DND-41 (cell line): ENCODE measurements at regions not wholly inside any gene's neighbourhood (a gene's known extent, or its start where the extent isn't known, plus 50 kb on each side); places are given as distances from the start of the nearest gene placed in this dataset.

Experiments
- ATAC-seq: fragments of 200-7000 bp; cut with Tn5 transposase; 3 replicates; pipeline ENCODE4 v1.9.1; 2021; ENCODE audit warnings: low read depth; ENCODE audit not compliant: insufficient read depth
- DNase-seq: peaks from one replicate; pipeline ENCODE4 v3.0.0-alpha.2; 2020
- H2AFZ ChIP-seq: 2 replicates; pipeline ENCODE4 v1.6.0; 2012; ENCODE audit warnings: low read depth, low read length
- H3K27ac ChIP-seq: 2 replicates; pipeline ENCODE4 v1.5.1; 2012; ENCODE audit warnings: low read length, inconsistent platforms
- H3K27me3 ChIP-seq: fragments of 200-600 bp; sonication (generic); 2 replicates; pipeline ENCODE4 v1.6.0; 2012; ENCODE audit warnings: low read length, mild to moderate bottlenecking, inconsistent platforms; ENCODE audit not compliant: insufficient read depth, poor library complexity
- H3K36me3 ChIP-seq: 2 replicates; pipeline ENCODE4 v1.5.1; 2012; ENCODE audit warnings: low read length, inconsistent platforms; ENCODE audit not compliant: insufficient read depth
- H3K4me1 ChIP-seq: 2 replicates; pipeline ENCODE4 v1.5.1; 2012; ENCODE audit warnings: mild to moderate bottlenecking, low read length; ENCODE audit not compliant: insufficient read depth
- H3K4me2 ChIP-seq: 2 replicates; pipeline ENCODE4 v1.6.0; 2012; ENCODE audit warnings: mild to moderate bottlenecking, moderate library complexity, low read length, inconsistent platforms; ENCODE audit not compliant: insufficient read depth
- H3K4me3 ChIP-seq, 2 experiments: fragments of 200-600 bp in 1 of 2; shearing (Covaris generic) in 1 of 2; 2 replicates each; pipeline ENCODE4 v1.5.1; 2012 to 2016; ENCODE audit warnings: inconsistent platforms in 2 of 2, low read length in 2 of 2, mild to moderate bottlenecking in 2 of 2, low read depth in 1 of 2, moderate library complexity in 1 of 2
- H3K79me2 ChIP-seq: 2 replicates; pipeline ENCODE4 v1.6.0; 2012; ENCODE audit warnings: low read length, inconsistent platforms; ENCODE audit not compliant: insufficient read depth
- H3K9ac ChIP-seq: 2 replicates; pipeline ENCODE4 v1.6.0; 2012; ENCODE audit warnings: low read depth, mild to moderate bottlenecking, inconsistent platforms, low read length, moderate library complexity
- H3K9me3 ChIP-seq: 2 replicates; pipeline ENCODE4 v1.5.1; 2012; ENCODE audit warnings: low read length, moderate library complexity, mild to moderate bottlenecking, inconsistent platforms; ENCODE audit not compliant: insufficient read depth, severe bottlenecking
- H4K20me1 ChIP-seq: 2 replicates; pipeline ENCODE4 v1.6.0; 2012; ENCODE audit warnings: low read length; ENCODE audit not compliant: insufficient read depth
- EZH2 ChIP-seq: IDR thresholded peaks from 3 replicates; pipeline ENCODE4 v1.6.1; 2012; ENCODE audit warnings: borderline replicate concordance, low read depth, mild to moderate bottlenecking, moderate library complexity, low read length, inconsistent platforms; ENCODE audit not compliant: severe bottlenecking
- TF ChIP-seq, protein P1 (sequence below): IDR thresholded peaks from 2 replicates; pipeline ENCODE4 v1.5.1; 2012; ENCODE audit warnings: borderline replicate concordance, low read length, moderate library complexity, mild to moderate bottlenecking; ENCODE audit not compliant: poor library complexity, severe bottlenecking; ENCODE audit errors: extremely low read depth

DNA sequence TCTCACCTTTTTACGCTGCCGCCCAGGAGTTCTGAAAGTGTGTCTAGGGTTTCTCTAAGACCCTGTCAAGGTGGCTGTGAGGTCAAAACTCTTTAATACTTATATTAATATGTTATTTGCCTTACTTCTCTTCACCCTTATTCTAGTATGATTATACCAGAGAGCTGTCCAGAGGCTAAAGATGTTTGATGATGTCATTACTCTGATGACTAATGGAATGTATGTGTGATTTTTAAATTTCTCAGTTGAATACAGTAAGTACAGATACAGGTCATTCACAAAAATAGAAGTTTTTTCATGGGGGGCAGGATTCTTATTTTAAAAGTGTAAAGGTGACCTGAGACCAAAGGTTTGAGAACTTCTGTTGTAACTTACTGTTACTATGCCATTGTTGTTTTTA, 150.6 kb upstream of the FOXP2 start:
- no peak overlapping the region for H3K4me3 ChIP-seq
- H3K27me3 ChIP-seq = no peaks in the 10 kb centered on the region
- no peaks in the 10 kb centered on the region for H4K20me1 ChIP-seq
- no peak for DNase-seq
- H3K4me1 ChIP-seq = no peaks in the 10 kb centered on the region
- no peak overlapping the region for H2AFZ ChIP-seq
- ATAC-seq = no peak
- H3K79me2 ChIP-seq = no peaks in the 10 kb centered on the region
- H3K27ac ChIP-seq = no peak overlapping the region
- no peak overlapping the region for H3K4me2 ChIP-seq
- no peak overlapping the region for H3K9ac ChIP-seq
- no peak for TF ChIP-seq EZH2
- no peaks in the 10 kb centered on the region for H3K36me3 ChIP-seq
- no peaks in the 10 kb centered on the region for H3K9me3 ChIP-seq

DNA sequence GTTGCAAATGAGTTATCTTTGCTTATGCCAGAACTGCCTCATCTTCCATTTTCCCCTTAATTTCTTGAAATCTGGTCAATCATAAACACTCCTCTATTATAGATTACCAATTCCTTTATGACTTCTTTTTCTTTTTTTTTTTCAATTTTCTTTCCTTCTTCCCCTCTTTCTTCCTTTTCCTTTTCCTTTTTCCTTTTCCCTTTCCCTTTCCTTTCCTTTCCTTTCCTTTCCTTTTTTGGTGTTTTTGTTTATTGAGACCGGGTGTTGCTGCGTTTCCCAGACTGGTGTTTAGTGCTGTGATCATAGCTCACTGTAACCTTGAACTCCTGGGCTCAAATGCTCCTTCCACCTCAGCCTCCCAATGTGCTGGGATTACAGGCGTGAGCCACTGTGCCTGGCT, 151.4 kb upstream of the FOXP2 start:
- TF ChIP-seq, protein P1, sequence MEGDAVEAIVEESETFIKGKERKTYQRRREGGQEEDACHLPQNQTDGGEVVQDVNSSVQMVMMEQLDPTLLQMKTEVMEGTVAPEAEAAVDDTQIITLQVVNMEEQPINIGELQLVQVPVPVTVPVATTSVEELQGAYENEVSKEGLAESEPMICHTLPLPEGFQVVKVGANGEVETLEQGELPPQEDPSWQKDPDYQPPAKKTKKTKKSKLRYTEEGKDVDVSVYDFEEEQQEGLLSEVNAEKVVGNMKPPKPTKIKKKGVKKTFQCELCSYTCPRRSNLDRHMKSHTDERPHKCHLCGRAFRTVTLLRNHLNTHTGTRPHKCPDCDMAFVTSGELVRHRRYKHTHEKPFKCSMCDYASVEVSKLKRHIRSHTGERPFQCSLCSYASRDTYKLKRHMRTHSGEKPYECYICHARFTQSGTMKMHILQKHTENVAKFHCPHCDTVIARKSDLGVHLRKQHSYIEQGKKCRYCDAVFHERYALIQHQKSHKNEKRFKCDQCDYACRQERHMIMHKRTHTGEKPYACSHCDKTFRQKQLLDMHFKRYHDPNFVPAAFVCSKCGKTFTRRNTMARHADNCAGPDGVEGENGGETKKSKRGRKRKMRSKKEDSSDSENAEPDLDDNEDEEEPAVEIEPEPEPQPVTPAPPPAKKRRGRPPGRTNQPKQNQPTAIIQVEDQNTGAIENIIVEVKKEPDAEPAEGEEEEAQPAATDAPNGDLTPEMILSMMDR = no peak
- no peak for TF ChIP-seq EZH2
- Histone ChIP-seq H3K9ac (no peak overlapping the region), H3K4me1 (no peaks in the 10 kb centered on the region), H3K27ac (no peak overlapping the region), H3K9me3 (no peaks in the 10 kb centered on the region), H3K4me3 (no peak overlapping the region), H4K20me1 (no peaks in the 10 kb centered on the region), H3K79me2 (no peaks in the 10 kb centered on the region), H3K27me3 (no peaks in the 10 kb centered on the region), H2AFZ (no peak overlapping the region), H3K4me2 (no peak overlapping the region), H3K36me3 (no peaks in the 10 kb centered on the region)
- no peak for DNase-seq
- no peak for ATAC-seq

DNA sequence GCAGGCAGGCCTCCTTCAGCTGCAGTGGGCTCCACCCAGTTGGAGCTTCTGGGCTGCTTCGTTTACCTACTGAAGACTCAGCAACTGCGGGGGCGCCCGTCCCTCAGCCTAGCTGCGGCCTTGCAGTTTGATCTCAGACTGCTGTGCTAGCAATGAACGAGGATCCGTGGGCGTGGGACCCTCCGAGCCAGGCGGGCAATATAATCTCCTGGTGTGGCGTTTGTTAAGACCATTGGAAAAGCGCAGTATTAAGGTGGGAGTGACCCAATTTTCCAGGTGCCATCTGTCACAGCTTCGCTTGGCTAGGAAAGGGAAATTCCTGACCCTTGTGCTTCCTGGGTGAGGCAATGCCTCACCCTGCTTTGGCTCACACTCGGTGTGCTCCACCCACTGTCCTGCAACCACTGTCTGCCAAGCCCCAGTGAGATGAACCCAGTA, 159.2 kb upstream of the FOXP2 start:
- no peak overlapping the region for H3K9ac ChIP-seq
- DNase-seq = no peak

GRCh38 chr7:114243646-114244045, 171.0 kb upstream of the FOXP2 start:
- DNase-seq (no peak), ATAC-seq (no peak)
- Histone ChIP-seq H2AFZ (no peak overlapping the region), H3K4me1 (no peaks in the 10 kb centered on the region), H3K4me3 (no peak overlapping the region), H3K4me2 (no peak overlapping the region), H4K20me1 (no peaks in the 10 kb centered on the region), H3K79me2 (no peaks in the 10 kb centered on the region), H3K9me3 (no peaks in the 10 kb centered on the region), H3K9ac (no peak overlapping the region), H3K27me3 (no peaks in the 10 kb centered on the region), H3K36me3 (no peaks in the 10 kb centered on the region), H3K27ac (no peak overlapping the region)
- TF ChIP-seq, protein P1 = no peak
- no peak for TF ChIP-seq EZH2

More for the DNA sequence above, 159.2 kb upstream of the FOXP2 start:
- Histone ChIP-seq H3K4me1 (no peaks in the 10 kb centered on the region), H3K36me3 (no peaks in the 10 kb centered on the region), H3K27me3 (no peaks in the 10 kb centered on the region), H4K20me1 (no peaks in the 10 kb centered on the region), H2AFZ (no peak overlapping the region), H3K27ac (no peak overlapping the region), H3K9me3 (no peaks in the 10 kb centered on the region), H3K4me3 (no peak overlapping the region), H3K4me2 (no peak overlapping the region), H3K79me2 (no peaks in the 10 kb centered on the region)
- no peak for ATAC-seq
- TF ChIP-seq EZH2 = no peak
- TF ChIP-seq, protein P1 = no peak
